ENCODE measurements at regions not wholly inside any gene's neighbourhood (a gene's known extent, or its start where the extent isn't known, plus 50 kb on each side); places are given as distances from the start of the nearest gene placed in this dataset.

GRCh38 chr6:181049-181654 lies 111.1 kb upstream of the DUSP22 start:
- no peak for DNase-seq

- DNase-seq: no peak
These were observed 108.6 kb upstream of the DUSP22 start for GRCh38 chr6:183668-184067.

- DNase-seq: no peak
These were observed 108.1 kb upstream of the DUSP22 start for GRCh38 chr6:184161-184700.

GRCh38 chr6:186340-186965 lies 105.8 kb upstream of the DUSP22 start:
- DNase-seq: no peak

- DNase-seq: no peak
These were observed 105.0 kb upstream of the DUSP22 start for GRCh38 chr6:187210-187861.

GRCh38 chr6:188821-189655 lies 103.2 kb upstream of the DUSP22 start:
- DNase-seq: peak; percentile 62

- no peak for DNase-seq
These were observed 102.6 kb upstream of the DUSP22 start for GRCh38 chr6:189676-190075.

- DNase-seq: no peak
These were observed 101.5 kb upstream of the DUSP22 start for GRCh38 chr6:190596-191395.

- DNase-seq: no peak
These were observed 100.6 kb upstream of the DUSP22 start for GRCh38 chr6:191487-192312.

GRCh38 chr6:192313-192664 lies 100.0 kb upstream of the DUSP22 start:
- DNase-seq: no peak

- DNase-seq: no peak
These were observed 99.1 kb upstream of the DUSP22 start for GRCh38 chr6:193180-193579.

GRCh38 chr6:193773-194310 lies 98.4 kb upstream of the DUSP22 start:
- DNase-seq: no peak

GRCh38 chr6:195861-196360 lies 96.4 kb upstream of the DUSP22 start:
- DNase-seq: no peak

- no peak for DNase-seq
These were observed 95.7 kb upstream of the DUSP22 start for GRCh38 chr6:196543-196942.

GRCh38 chr6:203661-204060 lies 88.6 kb upstream of the DUSP22 start:
- no peak for DNase-seq

GRCh38 chr6:206264-206663 lies 86.0 kb upstream of the DUSP22 start:
- DNase-seq: no peak

GRCh38 chr6:208364-208763 lies 83.9 kb upstream of the DUSP22 start:
- no peak for DNase-seq

GRCh38 chr6:208938-209337 lies 83.3 kb upstream of the DUSP22 start:
- no peak for DNase-seq

- DNase-seq: no peak
These were observed 82.7 kb upstream of the DUSP22 start for GRCh38 chr6:209432-210103.

- DNase-seq: no peak
These were observed 82.2 kb upstream of the DUSP22 start for GRCh38 chr6:210104-210456.
